ENCODE measurements at regions not wholly inside any gene's neighbourhood (a gene's known extent, or its start where the extent isn't known, plus 50 kb on each side); places are given as distances from the start of the nearest gene placed in this dataset.

- no peak for TF ChIP-seq EZH2 (IDR thresholded peaks at IDR 0.05)
- no peak for TF ChIP-seq POLR2AphosphoS5 (IDR thresholded peaks at IDR 0.05; ENCODE audit: borderline replicate concordance, low read depth, low read length)
- no peak for TF ChIP-seq FOXP2 (optimal IDR thresholded peaks at IDR 0.05; ENCODE audit: control extremely low read depth, extremely low read length, insufficient read depth)
Measured at GRCh38 chr2:67982956-67983355, 79.8 kb downstream of the C1D start.

Measured in SK-N-MC (cell line).